Activated CD8-positive, alpha-beta memory T cell treated with anti-CD3 and anti-CD28 coated beads, Interleukin-2, amount 50 U/mL, for 4 hours (primary cell): ENCODE measurements at regions not wholly inside any gene's neighbourhood (a gene's known extent, or its start where the extent isn't known, plus 50 kb on each side); places are given as distances from the start of the nearest gene placed in this dataset.
"Not testable (repeated sequence)": the region's sequence is repeated elsewhere in the genome, so short reads cannot be mapped to it uniquely, and the experiment has no call there.

Source experiments
- DNase-seq: peaks from one replicate; pipeline ENCODE4 v3.0.0-alpha.2; 2020

DNA sequence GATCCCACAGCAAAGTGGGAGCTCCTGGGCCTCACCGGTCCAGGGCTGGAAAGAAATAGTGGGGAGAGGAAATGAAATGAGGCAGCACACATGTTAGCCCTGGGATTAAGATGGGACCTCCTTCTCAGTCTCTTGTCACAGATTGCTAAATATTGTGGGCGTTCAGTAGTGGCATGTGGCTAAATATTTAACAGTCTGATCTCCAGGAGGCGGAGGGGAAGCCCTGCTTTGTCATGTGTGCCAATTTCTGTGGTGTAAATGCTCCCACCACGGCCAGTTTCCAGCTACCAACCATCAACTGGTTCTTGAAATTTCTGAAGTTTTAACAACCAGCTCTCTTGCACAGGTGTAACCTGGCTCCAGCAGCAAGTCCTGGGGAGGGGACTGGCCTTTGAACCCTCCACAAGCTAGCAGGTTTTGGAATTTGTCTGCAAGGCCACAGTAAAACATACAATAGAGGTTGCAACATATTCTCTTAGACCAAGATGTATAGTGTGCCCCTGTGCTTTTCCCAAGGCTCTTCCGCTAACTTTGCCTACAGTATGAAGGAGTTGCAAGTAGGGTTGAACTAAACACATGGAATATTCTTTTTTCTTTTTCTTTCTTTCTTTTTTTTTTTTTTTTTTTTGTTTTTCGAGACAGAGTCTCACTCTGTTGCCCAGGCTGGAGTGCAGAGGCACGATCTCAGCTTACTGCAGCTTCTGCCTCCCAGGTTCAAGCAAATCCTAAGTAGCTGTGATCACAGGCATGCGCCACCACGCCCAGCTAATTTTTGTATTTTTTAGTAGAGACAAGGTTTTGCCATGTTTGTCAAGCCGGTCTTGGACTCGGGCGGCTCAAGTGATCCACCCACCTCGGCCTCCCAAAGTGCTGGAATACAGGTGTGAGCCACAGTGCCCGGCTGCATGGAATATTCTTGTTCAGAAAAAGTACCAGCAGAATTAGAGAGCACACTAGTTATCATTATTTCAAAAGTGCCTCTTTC is 103.1 kb upstream of the PCBD1 start:
- DNase-seq: no peak

DNA sequence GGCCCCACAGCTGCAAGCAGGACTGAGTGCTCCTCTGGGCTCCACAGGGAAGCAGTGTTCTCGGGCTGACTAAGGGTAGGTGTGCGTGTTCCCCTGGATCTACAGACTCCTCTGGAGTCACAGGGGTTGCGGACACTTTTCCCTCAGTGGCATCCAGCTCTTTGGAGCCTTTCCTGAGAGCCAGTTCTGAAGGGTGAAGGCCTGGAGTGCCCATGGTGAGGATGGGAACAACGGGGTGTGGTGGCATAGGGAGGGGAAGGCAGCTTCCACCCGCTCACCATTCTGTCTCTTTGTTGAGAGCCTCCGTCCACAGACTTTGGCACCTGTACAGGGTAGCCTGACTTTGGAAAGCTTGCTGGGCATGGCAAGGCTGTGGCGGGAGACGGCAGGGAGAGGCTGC is 104.1 kb upstream of the PCBD1 start:
- DNase-seq: no peak

DNA sequence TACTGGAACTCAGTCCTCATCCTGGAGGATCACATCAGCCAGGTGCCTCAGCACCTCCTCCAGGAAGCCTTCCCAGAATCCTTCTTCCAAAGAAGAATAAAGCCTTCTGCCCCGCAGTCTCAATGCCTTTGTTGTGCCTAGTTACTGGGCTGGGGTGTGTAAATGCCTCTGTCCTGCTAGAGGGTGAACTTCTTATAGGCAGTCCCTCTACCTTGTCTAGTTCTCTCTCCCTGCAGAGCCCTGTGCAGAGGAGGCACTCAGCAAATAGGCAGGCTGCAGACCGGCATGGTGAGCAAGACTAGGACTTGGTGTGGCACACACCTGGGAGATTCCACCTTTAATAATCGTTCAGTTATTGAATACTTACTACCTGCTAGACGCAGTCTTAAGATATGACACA is 104.7 kb upstream of the PCBD1 start:
- no peak for DNase-seq

DNA sequence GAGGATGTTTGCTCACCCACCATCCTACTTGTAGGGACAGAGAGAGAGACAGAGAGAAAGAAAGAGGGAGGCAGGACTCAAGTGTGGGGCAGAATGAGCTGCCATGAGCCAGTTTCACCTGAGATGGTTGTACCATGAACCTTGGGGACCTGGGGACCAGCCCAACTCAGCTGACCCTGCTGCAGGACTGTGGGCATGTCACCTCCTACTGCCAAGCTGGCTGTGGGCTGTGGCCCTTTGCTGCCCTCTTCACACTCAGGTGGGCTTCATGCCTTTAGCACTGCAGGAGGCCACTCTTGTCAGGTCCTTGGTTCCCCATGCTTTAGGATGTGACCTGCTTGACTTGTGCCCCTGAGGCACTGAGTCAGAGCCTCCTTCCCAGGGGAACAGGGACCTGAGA is 108.2 kb upstream of the PCBD1 start:
- no peak for DNase-seq

DNA sequence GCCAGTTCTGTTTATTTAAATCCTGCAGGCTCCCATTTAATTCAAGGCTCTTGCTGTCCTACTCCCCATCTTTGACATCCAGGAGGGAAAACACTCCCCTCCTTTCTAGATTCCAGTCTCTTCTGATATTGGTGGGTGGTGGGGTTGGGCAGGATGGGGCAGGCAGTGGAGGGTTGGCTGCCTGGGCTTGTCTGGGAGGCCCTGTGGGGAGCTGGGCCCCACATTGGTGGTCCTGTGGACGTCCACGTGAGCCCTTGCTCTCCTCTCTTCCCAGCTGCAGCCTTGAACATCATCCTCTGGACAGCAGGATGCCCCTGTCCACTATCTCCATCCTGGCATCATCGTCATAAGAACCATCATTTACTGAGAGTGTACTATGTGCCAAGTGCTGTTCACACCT is 108.9 kb upstream of the PCBD1 start:
- DNase-seq: no peak

DNA sequence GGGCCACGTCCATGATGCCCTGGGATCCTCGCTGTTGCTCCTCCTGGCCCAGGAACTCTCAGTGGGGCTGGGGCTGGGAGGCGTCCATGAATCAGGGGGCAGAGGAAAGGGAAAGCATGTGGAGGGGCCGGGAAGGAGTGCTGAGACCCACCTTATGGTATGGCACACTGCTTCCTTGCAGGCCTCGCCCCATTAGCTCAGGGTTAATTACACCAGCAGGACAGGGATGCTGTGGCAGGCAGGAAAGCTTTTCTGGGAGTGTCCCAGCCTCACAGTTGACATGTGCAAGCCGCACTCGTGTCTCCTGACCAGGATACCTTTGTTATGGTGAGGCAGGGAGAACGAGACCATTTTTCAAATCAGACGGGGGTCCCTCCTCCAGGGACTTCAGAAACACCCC is 109.7 kb upstream of the PCBD1 start:
- no peak for DNase-seq

DNA sequence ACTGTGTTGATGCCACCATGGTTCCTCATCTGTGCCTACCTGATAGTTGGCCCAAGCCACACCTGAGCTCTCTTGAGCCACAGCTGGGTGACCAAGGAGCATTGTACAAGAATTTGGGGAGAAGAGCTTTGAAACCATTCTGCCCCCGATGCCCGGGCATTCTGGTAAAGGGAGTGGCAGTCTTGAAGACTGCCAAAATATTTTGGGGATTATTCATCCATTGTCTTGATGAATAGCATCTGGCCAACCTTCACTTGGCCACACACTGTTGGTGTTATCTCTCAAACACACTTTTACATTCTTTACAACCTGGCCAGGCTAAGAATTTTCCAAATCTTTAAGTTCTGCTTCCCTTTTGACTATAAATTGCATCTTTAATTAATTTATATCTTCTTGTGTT is 113.1 kb upstream of the PCBD1 start:
- DNase-seq: no peak

DNA sequence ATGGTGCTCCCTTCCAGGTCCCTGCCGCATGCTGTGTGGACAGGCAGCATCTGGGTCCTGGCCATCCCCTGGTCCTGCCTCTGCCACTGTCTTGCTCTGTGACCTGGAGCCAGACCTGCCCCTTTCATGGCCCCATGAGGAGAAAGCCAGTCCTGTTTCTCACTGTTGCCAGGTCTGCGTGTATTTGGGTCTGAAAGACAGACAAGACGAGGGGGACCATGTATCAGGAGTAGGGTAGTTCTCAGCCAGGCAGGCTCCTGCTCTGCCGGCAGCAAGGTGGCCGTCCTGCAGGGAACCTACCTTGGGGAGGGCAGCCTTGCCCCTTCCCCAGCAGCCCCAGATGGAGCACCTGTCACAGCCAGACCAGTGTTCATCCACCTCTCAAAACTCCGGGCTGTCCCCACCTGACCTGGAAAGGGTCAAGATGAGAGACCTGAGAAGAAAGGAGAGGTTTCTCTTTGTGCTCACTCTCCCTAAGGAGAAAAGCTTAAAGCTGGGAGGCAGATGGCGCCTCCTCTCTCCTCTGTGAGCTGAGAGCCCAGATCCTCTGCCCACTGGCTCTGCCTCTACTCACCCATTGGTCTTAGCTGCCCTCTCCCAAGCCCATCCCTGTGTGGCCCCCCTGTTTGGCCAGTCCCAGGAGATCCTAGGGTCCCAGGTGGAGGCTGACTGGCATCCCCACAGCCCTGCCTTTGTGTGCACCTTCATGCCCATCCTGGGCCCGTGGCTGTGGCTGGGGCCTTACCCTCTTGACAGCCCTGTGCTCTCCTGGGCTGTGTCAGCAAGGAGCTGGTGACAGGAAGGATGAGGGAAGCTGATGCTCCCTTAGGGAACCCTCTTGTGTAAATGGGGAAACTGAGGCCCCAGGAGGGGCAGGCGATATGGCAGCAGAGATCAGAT is 116.1 kb upstream of the PCBD1 start:
- DNase-seq: no peak

DNA sequence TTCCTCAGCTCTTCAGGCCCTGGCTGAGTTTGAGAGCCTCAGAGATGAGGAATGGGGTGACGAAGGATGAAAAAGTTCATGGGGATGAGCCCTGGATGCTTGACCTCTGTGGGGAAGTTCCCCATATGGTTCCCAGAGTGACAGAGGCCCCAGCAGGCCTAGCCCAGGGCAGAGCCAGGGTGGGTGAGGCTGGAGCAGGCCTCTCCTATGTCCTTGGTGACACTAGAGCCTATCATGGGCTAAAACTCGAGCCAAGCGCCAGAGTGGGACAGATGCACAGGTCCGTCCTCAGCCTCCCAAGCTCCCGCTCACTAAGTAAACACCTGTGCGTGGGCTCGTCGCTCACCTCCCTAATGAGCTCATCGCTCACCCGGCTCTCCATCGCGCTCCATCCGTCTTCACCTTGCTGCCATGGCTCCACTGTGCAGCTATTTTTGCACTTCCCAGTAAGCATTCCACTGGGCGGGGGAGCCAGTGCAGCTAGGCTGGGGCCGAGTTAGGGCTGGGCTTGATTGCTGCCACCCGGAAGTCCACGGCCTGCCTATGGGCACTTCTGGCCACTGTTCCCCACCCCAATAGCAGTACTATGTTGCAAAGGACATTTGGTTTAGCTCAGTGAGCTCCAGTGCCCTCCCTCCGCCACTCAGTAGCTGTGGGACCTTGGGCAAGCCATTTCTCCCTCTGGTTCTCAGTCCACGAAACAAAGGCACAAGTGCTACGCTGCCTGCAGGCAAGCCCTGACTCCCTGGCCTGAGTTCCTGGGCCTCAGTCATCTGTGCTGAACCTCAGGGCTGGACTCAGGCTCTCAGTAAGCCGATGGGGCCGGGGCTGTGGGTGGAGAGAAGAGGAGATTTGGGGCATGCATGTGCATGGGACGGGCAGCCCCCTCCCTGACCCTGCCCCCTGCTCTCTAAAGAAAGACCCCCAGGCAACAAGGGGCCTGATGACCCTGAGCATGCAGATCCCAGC is 117.3 kb upstream of the PCBD1 start:
- DNase-seq: no peak

DNA sequence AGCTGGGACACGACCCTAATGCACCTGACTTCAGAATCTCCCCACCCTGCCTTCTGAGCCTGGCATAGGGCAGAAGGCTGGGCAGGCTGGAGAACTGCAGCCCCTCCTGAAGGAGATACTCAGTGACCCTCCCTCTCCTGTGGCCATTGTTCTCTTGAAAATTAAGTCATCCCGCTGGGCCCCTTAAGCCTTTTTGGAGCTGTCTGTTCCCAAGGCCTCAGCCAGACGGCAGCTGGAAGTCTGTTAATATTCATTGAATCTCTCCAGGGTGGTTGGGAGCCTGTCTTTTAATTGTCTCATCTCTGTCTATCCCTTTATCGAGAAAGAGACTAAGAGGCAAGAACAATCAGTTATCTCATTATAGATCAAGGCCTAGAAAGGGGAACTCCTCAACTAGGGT is 118.1 kb upstream of the PCBD1 start:
- no peak for DNase-seq

DNA sequence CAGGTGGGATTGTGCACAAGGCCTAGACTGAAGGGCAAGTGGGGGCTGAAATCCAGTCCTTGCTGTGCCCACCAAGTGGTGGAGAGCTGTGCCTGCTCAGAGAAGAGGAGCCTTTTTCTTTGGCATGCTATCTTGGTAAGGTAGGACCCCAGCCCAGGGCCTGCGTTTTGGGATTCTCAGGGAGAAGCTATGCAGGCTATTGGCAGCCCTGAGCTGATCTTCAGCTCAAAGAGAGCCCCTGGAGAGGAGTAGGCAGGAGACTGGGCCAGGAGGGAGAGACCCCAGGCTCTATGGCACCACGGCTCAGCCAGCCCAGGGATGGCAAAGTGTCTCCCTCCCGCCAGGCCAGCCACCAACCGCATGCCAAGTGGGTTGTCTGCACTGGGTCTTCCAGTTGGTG is 119.2 kb upstream of the PCBD1 start:
- no peak for DNase-seq

DNA sequence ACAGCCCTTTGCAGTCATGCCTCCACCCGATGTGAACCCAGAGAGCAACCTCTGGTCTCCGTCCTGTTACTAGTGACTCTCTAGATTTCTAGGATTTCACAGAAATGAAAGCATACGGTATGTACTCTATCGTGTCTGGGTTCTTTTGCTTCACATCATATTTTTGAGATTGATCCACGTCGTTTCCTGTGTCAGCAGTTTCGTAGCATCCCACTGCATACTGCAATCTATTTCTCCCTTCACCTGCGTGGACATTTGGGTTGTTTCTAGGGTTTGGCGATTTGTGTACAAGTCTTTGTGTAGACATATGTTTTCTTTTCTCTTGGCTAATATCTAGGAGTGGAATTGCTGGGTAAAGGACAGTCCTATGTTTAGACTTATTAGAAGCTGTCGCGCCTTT is 119.8 kb upstream of the PCBD1 start:
- no peak for DNase-seq

DNA sequence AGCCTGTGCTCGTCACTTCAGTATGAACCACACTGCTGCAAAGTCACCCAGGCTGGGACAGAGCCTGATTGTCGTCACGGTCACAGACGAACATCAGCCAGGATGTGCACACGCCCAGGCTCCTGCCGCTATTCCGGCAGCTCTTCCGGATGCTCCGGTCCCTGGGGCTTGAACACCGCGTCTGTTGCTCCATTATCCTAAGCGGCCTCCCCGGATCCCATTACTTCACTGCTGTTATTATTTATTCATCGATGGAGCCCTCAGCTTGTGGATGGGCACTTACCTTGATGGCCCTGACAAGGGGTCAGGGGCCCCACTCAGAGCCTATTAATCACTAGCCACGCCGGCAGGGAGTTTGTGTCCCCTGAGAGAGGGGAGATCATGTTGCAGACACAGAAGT is 120.8 kb upstream of the PCBD1 start:
- DNase-seq: no peak

DNA sequence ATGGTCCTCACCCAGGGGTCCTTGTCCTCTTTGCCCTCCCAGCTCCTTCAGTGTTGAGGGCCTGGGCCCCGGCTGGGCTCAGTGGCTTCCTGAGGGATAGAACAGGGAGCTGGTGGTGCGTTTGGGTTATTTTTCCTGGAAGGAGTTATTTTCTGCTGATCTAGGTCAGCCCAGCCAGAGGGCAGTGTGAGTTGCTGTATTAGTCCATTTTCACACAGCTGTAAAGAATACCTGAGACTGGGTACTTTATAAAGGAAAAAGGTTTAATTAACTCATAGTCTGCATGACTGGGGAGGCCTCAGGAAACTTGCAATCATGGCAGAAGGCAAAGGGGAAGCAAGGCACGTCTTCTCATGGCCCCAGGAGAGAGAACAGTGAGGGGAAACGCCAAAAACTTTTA is 122.4 kb upstream of the PCBD1 start:
- DNase-seq: no peak

DNA sequence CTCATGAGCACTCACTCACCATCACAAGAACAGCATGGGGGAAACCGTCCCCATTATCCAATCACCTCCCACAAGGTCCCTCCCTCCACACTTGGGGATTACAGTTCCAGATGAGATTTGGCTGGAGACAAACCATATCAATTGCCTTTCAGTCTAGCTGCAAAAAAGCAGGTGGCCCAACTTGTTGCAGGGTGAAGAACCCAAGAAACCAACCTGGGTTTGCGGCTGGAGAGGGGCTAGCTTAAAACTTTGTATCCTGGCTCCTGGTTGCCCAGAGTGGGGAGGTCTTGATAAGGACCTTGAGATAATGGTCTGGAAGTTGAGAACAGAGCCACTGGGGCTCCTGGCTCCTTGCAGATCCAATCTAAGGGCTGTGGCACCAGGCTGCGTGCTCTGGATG is 122.8 kb upstream of the PCBD1 start:
- no peak for DNase-seq

DNA sequence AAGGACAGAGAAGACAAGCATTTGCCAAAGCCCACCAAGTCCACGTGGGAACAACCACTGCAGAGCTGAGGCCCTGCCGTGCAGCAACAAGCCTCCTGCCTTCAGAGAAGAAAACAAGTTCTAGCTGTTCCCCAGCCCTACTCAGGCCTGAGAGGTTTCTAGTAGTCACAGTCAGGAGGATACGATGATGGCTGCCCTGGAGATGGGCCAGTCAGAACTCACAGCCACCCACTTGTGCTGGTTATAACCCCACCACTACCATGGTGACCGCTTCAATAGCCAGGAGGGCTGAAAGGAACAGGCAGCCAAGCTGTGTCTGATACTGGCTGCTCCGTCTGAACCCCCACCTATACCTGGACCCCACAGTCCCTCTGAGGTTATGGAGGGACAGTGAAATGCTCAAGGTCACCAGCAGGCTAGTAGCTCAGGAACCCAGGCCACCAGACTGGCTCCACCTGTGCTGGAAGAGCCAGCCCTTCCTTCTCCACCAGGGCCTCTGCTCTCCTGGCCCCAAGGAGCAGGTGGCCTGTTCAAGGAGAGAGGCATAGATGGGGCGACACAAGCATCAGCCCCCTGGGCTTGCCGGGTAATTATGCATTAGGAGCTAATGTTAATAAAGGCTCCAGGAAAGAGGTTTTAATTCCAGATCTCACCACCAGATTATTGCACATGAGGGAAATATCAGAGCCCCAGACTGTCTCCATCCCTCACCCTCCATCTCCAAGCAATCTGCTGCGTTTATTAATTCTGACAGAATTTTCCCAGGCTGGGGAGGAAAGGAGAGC is 125.8 kb upstream of the PCBD1 start:
- no peak for DNase-seq

DNA sequence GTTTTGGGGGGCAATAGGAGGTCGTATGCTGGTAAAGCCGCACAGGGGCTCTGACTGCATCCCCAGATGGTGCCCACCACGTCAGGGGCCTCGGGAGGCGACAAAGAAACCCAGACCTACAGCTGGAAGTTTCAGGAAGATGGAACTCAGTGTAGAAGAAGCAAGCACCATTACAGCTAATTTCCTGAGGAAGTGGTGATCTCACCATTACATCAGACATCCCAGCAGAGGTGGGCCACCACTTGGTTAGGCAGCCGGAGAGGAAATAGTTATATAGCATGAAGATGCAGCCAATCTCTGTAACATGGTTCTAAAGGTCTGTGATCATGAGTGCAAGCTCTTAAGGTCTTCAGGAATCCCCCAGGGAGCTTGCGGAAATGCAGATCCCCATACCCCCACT is 127.3 kb upstream of the PCBD1 start:
- no peak for DNase-seq

DNA sequence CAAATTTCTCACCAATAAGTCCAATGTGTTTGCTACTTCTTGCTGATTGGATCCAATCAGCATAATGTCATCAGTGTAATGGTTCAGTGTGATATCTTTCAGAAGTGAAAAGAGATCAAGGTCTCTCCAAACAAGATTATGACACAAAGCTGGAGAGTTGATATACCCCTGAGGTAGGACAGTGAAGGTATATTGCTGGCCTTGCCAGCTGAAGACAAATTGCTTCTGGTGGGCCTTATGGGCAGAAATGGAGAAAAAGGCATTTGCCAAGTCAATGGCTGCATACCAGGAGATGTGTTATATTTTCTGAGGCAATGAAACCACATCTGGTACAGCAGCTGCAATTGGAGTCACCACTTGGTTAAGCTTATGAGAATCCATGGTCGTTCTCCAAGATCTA is 131.7 kb upstream of the PCBD1 start:
- DNase-seq: not testable (repeated sequence)

DNA sequence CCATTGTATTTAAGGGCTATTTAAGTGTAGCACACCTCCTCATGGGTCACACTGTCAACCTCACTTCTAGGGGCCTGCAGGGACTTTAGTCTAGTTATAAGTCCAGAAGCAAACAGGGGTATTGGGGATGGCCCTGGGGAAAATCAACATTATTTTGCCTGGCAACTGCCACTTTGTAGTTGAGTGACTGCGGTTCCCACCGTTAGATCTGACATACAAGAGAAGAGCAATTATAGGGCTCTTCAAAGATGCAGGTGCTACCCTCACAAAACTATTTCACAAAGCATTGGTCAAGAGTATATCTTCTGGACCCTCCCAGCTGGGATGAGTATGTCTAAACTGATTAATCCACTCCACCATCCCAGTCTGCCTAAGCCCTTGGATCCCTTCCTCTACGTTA is 133.0 kb upstream of the PCBD1 start:
- no peak for DNase-seq

DNA sequence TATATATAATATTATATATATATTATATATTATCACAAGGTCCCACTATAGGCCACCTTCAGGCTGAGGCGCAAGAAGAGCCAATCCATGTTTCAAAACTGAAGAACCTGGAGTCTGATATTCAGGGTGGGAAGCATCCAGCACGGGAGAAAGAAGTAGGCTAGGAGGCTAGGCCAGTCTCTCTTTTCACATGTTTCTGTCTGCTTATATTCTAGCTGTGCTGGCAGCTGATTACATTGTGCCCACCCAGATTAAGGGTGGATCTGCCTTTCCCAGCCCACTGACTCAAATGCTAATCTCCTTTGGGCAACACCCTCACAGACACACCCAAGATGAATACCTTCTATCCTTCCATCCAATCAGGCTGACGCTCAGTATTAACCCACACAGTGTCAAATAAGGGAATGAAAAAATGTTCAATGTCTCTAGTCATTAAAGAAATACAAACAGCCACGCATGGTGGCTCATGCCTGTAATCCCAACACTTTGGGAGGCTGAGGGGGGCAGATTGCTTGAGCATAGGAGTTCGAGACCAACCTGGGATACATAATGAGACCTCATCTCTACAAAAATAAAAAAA is 135.4 kb upstream of the PCBD1 start:
- no peak for DNase-seq

DNA sequence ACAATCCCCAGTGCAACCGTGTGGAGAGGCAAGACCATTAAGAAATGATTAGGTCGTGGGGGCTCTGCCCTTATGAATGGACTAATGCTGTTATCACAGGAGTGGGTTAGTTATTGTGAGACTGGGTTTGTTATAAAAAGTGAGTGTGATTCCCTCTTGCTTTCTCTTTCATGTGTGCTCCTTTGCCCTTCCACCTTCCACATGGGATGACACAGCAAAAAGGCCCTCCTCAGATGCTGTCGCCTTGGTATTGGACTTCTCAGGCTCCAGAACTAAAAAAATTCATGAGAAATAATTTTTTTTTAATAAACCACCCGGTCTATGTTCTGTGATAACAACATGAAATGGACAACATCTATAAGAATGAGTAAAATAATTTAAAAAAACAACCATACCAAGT is 136.1 kb upstream of the PCBD1 start:
- no peak for DNase-seq

DNA sequence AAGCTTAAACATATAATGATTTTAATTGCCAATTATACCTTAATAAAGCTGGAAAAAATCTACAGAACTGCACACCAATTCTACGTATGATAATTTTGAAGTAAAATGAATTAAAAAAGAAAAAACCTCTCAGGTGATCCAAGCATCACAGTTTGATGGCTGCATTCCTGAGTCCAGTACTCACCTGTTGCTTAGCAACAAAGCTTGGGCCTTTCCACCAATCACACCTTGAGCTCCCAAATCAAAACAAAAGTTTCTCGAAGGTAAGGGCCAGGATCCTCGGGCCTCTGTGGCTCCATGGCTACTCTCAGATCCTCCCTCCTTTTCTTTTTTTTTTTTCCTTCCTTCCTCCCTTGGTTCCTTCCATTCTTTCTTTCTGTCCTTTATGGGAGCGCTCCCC is 137.2 kb upstream of the PCBD1 start:
- DNase-seq: no peak
